PC-3 (cell line): ENCODE measurements at regions not wholly inside any gene's neighbourhood (a gene's known extent, or its start where the extent isn't known, plus 50 kb on each side); places are given as distances from the start of the nearest gene placed in this dataset.

Experiments
- CTCF ChIP-seq: fragments of 300-600 bp; sonication (generic); conservative IDR thresholded peaks from 2 replicates; pipeline ENCODE4 v1.5.1; 2017; ENCODE audit warnings: antibody characterized with exemption, low read depth, mild to moderate bottlenecking, low read length
- EZH2 ChIP-seq: fragments of 300-600 bp; sonication (generic); IDR thresholded peaks from one replicate; pipeline ENCODE4 v1.6.1; 2017; ENCODE audit warnings: antibody characterized with exemption, mild to moderate bottlenecking, low read length; ENCODE audit not compliant: unreplicated experiment

- TF ChIP-seq CTCF (no peak), EZH2 (no peak)
Measured at GRCh38 chr5:67530609-67531255, 334.1 kb upstream of the CD180 start.
